ENCODE measurements at regions not wholly inside any gene's neighbourhood (a gene's known extent, or its start where the extent isn't known, plus 50 kb on each side); places are given as distances from the start of the nearest gene placed in this dataset.

- TF ChIP-seq ZC3H10 (CRISPR knock-in tag; IDR thresholded peaks at IDR 0.05) (no peak), RARB (CRISPR knock-in tag; IDR thresholded peaks at IDR 0.05) (no peak), ZFP3 (CRISPR knock-in tag; IDR thresholded peaks at IDR 0.05) (no peak), BACH2 (CRISPR knock-in tag; IDR thresholded peaks at IDR 0.05; ENCODE audit: borderline replicate concordance) (no peak), ISL1 (CRISPR knock-in tag; IDR thresholded peaks at IDR 0.05) (no peak), ZFP30 (CRISPR knock-in tag; IDR thresholded peaks at IDR 0.05) (no peak), OSR1 (CRISPR knock-in tag; IDR thresholded peaks at IDR 0.05) (no peak), SNAI2 (CRISPR knock-in tag; IDR thresholded peaks at IDR 0.05) (no peak)
- TF ChIP-seq, protein P1, sequence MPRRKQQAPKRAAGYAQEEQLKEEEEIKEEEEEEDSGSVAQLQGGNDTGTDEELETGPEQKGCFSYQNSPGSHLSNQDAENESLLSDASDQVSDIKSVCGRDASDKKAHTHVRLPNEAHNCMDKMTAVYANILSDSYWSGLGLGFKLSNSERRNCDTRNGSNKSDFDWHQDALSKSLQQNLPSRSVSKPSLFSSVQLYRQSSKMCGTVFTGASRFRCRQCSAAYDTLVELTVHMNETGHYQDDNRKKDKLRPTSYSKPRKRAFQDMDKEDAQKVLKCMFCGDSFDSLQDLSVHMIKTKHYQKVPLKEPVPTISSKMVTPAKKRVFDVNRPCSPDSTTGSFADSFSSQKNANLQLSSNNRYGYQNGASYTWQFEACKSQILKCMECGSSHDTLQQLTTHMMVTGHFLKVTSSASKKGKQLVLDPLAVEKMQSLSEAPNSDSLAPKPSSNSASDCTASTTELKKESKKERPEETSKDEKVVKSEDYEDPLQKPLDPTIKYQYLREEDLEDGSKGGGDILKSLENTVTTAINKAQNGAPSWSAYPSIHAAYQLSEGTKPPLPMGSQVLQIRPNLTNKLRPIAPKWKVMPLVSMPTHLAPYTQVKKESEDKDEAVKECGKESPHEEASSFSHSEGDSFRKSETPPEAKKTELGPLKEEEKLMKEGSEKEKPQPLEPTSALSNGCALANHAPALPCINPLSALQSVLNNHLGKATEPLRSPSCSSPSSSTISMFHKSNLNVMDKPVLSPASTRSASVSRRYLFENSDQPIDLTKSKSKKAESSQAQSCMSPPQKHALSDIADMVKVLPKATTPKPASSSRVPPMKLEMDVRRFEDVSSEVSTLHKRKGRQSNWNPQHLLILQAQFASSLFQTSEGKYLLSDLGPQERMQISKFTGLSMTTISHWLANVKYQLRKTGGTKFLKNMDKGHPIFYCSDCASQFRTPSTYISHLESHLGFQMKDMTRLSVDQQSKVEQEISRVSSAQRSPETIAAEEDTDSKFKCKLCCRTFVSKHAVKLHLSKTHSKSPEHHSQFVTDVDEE (CRISPR knock-in tag; IDR thresholded peaks at IDR 0.05), result no peak
- TF ChIP-seq, protein P2, sequence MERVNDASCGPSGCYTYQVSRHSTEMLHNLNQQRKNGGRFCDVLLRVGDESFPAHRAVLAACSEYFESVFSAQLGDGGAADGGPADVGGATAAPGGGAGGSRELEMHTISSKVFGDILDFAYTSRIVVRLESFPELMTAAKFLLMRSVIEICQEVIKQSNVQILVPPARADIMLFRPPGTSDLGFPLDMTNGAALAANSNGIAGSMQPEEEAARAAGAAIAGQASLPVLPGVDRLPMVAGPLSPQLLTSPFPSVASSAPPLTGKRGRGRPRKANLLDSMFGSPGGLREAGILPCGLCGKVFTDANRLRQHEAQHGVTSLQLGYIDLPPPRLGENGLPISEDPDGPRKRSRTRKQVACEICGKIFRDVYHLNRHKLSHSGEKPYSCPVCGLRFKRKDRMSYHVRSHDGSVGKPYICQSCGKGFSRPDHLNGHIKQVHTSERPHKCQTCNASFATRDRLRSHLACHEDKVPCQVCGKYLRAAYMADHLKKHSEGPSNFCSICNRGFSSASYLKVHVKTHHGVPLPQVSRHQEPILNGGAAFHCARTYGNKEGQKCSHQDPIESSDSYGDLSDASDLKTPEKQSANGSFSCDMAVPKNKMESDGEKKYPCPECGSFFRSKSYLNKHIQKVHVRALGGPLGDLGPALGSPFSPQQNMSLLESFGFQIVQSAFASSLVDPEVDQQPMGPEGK (CRISPR knock-in tag; IDR thresholded peaks at IDR 0.05; ENCODE audit: borderline replicate concordance), result no peak
These were observed 357.7 kb upstream of the NR2F2 start for GRCh38 chr15:95972812-95973211.

Data from SK-N-SH treated with all-trans-retinoic acid at 6 μM for 48 hours (cell line).